Astrocyte (in vitro differentiated cells and primary cell): ENCODE measurements at regions not wholly inside any gene's neighbourhood (a gene's known extent, or its start where the extent isn't known, plus 50 kb on each side); places are given as distances from the start of the nearest gene placed in this dataset.

Experiments
- DNase-seq: peaks from one replicate; pipeline ENCODE4 v3.0.0-alpha.2; 2010; ENCODE audit warnings: low read depth
- FAIRE-seq: peaks from 2 replicates; lab custom pipeline; 2011; peaks lifted over from hg19 to GRCh38; lab: Jason Lieb, UNC
- H2AFZ ChIP-seq: 2 replicates; pipeline ENCODE4 v1.6.0; 2012; ENCODE audit warnings: low read depth, low read length, inconsistent platforms
- H3K27ac ChIP-seq: 2 replicates; pipeline ENCODE4 v1.5.1; 2011; ENCODE audit warnings: low read depth, low read length, inconsistent platforms
- H3K27me3 ChIP-seq: 2 replicates; pipeline ENCODE4 v1.6.0; 2011; ENCODE audit warnings: low read length, inconsistent platforms; ENCODE audit not compliant: insufficient read depth
- H3K36me3 ChIP-seq: 2 replicates; pipeline ENCODE4 v1.5.1; 2011; ENCODE audit warnings: low read length, inconsistent platforms; ENCODE audit not compliant: insufficient read depth
- H3K4me1 ChIP-seq: 2 replicates; pipeline ENCODE4 v1.5.1; 2011; ENCODE audit warnings: low read length, inconsistent platforms; ENCODE audit not compliant: insufficient read depth
- H3K4me2 ChIP-seq: 2 replicates; pipeline ENCODE4 v1.6.0; 2012; ENCODE audit warnings: low read length, inconsistent platforms
- H3K4me3 ChIP-seq: 2 replicates; pipeline ENCODE4 v1.5.1; 2011; ENCODE audit warnings: low read depth, mild to moderate bottlenecking, low read length, inconsistent platforms; ENCODE audit not compliant: insufficient read depth
- H3K79me2 ChIP-seq: 2 replicates; pipeline ENCODE4 v1.6.0; 2012; ENCODE audit warnings: mild to moderate bottlenecking, low read length, inconsistent platforms; ENCODE audit not compliant: insufficient read depth
- H3K9ac ChIP-seq: 2 replicates; pipeline ENCODE4 v1.6.0; 2012; ENCODE audit warnings: mild to moderate bottlenecking, low read length, inconsistent platforms
- H3K9me3 ChIP-seq: 2 replicates; pipeline ENCODE4 v1.5.1; 2012; ENCODE audit warnings: low read depth, mild to moderate bottlenecking, low read length, inconsistent platforms; ENCODE audit not compliant: insufficient read depth
- H4K20me1 ChIP-seq: 2 replicates; pipeline ENCODE4 v1.6.0; 2012; ENCODE audit warnings: low read length, inconsistent platforms; ENCODE audit not compliant: insufficient read depth
- H3K27ac Mint-ChIP-seq: one replicate; pipeline ENCODE4 v1.8.0; 2021; ENCODE audit warnings: mild to moderate bottlenecking, mixed read lengths; ENCODE audit not compliant: unreplicated experiment
- H3K27me3 Mint-ChIP-seq: one replicate; pipeline ENCODE4 v1.8.0; 2021; ENCODE audit warnings: low read depth, mixed read lengths; ENCODE audit not compliant: unreplicated experiment
- H3K36me3 Mint-ChIP-seq: one replicate; pipeline ENCODE4 v1.8.0; 2021; ENCODE audit warnings: low read depth, mixed read lengths; ENCODE audit not compliant: unreplicated experiment
- H3K4me1 Mint-ChIP-seq: one replicate; pipeline ENCODE4 v1.8.0; 2021; ENCODE audit warnings: low read depth, mixed read lengths; ENCODE audit not compliant: unreplicated experiment
- H3K4me3 Mint-ChIP-seq: one replicate; pipeline ENCODE4 v1.8.0; 2021; ENCODE audit warnings: mild to moderate bottlenecking, moderate library complexity, mixed read lengths; ENCODE audit not compliant: unreplicated experiment
- H3K9me3 Mint-ChIP-seq: one replicate; pipeline ENCODE4 v1.8.0; 2021; ENCODE audit warnings: mild to moderate bottlenecking, mixed read lengths; ENCODE audit not compliant: unreplicated experiment
- EZH2 ChIP-seq: IDR thresholded peaks from 2 replicates; pipeline ENCODE4 v1.6.1; 2012; ENCODE audit warnings: mild to moderate bottlenecking, low read length, inconsistent platforms; ENCODE audit not compliant: insufficient read depth
- TF ChIP-seq, protein P1 (sequence below): IDR thresholded peaks from 2 replicates; pipeline ENCODE4 v1.5.1; 2011; ENCODE audit warnings: low read depth, mild to moderate bottlenecking, inconsistent platforms, low read length, moderate library complexity; ENCODE audit not compliant: insufficient read depth

- H3K79me2 ChIP-seq, result no peaks in the 10 kb centered on the region
- Mint-ChIP-seq H3K9me3 (no peaks in the 10 kb centered on the region), H3K4me1 (no peaks in the 10 kb centered on the region), H3K36me3 (no peaks in the 10 kb centered on the region), H3K27ac (no peak overlapping the region), H3K4me3 (no peak overlapping the region), H3K27me3 (no peaks in the 10 kb centered on the region)
- H3K27me3 ChIP-seq, result no peaks in the 10 kb centered on the region
- H3K9ac ChIP-seq, result no peak overlapping the region
- TF ChIP-seq, protein P1, sequence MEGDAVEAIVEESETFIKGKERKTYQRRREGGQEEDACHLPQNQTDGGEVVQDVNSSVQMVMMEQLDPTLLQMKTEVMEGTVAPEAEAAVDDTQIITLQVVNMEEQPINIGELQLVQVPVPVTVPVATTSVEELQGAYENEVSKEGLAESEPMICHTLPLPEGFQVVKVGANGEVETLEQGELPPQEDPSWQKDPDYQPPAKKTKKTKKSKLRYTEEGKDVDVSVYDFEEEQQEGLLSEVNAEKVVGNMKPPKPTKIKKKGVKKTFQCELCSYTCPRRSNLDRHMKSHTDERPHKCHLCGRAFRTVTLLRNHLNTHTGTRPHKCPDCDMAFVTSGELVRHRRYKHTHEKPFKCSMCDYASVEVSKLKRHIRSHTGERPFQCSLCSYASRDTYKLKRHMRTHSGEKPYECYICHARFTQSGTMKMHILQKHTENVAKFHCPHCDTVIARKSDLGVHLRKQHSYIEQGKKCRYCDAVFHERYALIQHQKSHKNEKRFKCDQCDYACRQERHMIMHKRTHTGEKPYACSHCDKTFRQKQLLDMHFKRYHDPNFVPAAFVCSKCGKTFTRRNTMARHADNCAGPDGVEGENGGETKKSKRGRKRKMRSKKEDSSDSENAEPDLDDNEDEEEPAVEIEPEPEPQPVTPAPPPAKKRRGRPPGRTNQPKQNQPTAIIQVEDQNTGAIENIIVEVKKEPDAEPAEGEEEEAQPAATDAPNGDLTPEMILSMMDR, result no peak
- no peak for TF ChIP-seq EZH2
- H3K27ac ChIP-seq, result no peak overlapping the region
- no peaks in the 10 kb centered on the region for H4K20me1 ChIP-seq
- H2AFZ ChIP-seq, result no peak overlapping the region
- H3K4me3 ChIP-seq, result no peak overlapping the region
- no peaks in the 10 kb centered on the region for H3K9me3 ChIP-seq
- H3K4me2 ChIP-seq, result no peak overlapping the region
- FAIRE-seq (no peak), DNase-seq (no peak)
- H3K36me3 ChIP-seq, result no peaks in the 10 kb centered on the region
- no peaks in the 10 kb centered on the region for H3K4me1 ChIP-seq
Measured at GRCh38 chr5:12072441-12072840, 168.2 kb upstream of the CTNND2 start.

GRCh38 chr5:12071455-12071854, 167.2 kb upstream of the CTNND2 start:
- Mint-ChIP-seq H3K4me1 (no peaks in the 10 kb centered on the region), H3K36me3 (no peaks in the 10 kb centered on the region), H3K27ac (no peak overlapping the region), H3K9me3 (no peaks in the 10 kb centered on the region), H3K4me3 (no peak overlapping the region), H3K27me3 (no peaks in the 10 kb centered on the region)
- Histone ChIP-seq H3K4me1 (no peaks in the 10 kb centered on the region), H3K79me2 (no peaks in the 10 kb centered on the region), H3K4me3 (no peak overlapping the region), H3K27ac (no peak overlapping the region), H2AFZ (no peak overlapping the region), H3K4me2 (no peak overlapping the region), H3K9ac (no peak overlapping the region), H3K27me3 (no peaks in the 10 kb centered on the region), H4K20me1 (no peaks in the 10 kb centered on the region), H3K9me3 (no peaks in the 10 kb centered on the region), H3K36me3 (no peaks in the 10 kb centered on the region)
- FAIRE-seq (no peak), DNase-seq (no peak)
- TF ChIP-seq, protein P1, result no peak
- no peak for TF ChIP-seq EZH2

GRCh38 chr5:12023614-12024241, 119.5 kb upstream of the CTNND2 start:
- no peaks in the 10 kb centered on the region for H3K79me2 ChIP-seq
- Mint-ChIP-seq H3K4me1 (no peaks in the 10 kb centered on the region), H3K9me3 (peaks cover 3% of the 10 kb centered on the region), H3K4me3 (no peak overlapping the region), H3K27ac (no peak overlapping the region), H3K36me3 (no peaks in the 10 kb centered on the region), H3K27me3 (no peaks in the 10 kb centered on the region)
- H3K4me1 ChIP-seq, result no peaks in the 10 kb centered on the region
- no peaks in the 10 kb centered on the region for H3K36me3 ChIP-seq
- H3K9me3 ChIP-seq, result peaks cover 5% of the 10 kb centered on the region
- H3K4me2 ChIP-seq, result no peak overlapping the region
- H3K9ac ChIP-seq, result no peak overlapping the region
- TF ChIP-seq, protein P1, result peak; percentile 62
- no peak for TF ChIP-seq EZH2
- FAIRE-seq, result peak; percentile 47
- no peaks in the 10 kb centered on the region for H3K27me3 ChIP-seq
- H4K20me1 ChIP-seq, result no peaks in the 10 kb centered on the region
- H3K4me3 ChIP-seq, result no peak overlapping the region
- no peak overlapping the region for H2AFZ ChIP-seq
- no peak overlapping the region for H3K27ac ChIP-seq
- DNase-seq, result peak; percentile 25
